ENCODE measurements at regions not wholly inside any gene's neighbourhood (a gene's known extent, or its start where the extent isn't known, plus 50 kb on each side); places are given as distances from the start of the nearest gene placed in this dataset.

DNA sequence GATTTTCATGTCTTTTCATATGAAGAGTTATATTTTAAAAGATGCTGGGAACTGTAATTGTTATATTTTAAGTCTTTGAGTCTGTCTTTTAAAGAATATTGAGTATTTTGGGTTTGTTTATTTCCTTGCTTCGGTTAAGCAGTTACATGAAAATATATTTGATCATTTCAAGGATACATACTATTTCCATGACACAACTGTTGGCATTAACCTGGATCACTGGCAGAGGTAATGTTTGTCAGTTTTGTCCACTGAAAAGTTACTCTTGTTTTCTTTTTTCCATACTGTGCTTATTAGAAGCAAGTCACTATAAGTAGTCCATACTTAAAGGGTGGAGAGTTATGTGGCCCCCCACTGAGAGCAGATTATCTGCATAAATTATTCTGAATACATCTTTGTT lies 1142.0 kb upstream of the TMEFF2 start:
- no peak for DNase-seq

DNA sequence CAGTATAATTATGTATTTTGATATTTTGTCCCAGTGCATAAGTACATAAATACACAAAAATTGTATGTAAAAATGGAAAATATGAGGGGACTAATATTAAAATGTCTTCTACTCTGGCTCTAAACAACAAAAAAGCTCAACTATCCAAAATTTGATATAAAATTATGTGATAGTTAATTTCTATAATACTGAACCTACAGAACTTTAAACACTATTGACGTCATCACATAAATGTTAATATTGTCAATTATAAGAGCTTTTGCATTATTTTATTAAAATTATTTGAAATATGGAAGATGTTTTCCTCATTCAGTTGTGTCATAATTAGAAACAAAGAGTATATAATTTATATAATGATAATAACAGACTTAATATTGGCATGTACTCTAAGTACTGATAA lies 1139.7 kb upstream of the TMEFF2 start:
- DNase-seq = no peak

GRCh38 chr2:193333539-193333938 lies 1138.8 kb upstream of the TMEFF2 start:
- no peak for DNase-seq

GRCh38 chr2:193332941-193333340 lies 1138.2 kb upstream of the TMEFF2 start:
- no peak for DNase-seq

DNA sequence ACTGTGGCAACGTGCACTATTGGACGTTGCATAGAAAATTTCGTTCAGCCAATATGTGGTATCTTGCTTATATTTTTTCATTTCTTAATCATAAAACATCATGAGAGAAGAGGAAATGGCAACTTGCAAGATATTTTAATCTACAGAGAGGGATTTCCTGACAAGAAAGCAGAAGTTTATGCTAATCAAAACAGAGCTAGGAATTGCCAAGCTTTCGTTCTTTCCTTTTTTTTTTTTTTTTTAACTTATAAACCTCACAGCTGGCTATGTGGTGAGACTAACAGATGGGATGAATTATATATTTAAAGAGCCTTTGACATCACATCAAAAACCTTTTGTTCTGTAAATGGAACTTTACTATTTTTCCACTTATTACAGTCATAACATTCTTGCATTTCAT lies 1136.9 kb upstream of the TMEFF2 start:
- DNase-seq = no peak

- no peak for DNase-seq
Measured at GRCh38 chr2:193326296-193326695, 1131.6 kb upstream of the TMEFF2 start.

DNA sequence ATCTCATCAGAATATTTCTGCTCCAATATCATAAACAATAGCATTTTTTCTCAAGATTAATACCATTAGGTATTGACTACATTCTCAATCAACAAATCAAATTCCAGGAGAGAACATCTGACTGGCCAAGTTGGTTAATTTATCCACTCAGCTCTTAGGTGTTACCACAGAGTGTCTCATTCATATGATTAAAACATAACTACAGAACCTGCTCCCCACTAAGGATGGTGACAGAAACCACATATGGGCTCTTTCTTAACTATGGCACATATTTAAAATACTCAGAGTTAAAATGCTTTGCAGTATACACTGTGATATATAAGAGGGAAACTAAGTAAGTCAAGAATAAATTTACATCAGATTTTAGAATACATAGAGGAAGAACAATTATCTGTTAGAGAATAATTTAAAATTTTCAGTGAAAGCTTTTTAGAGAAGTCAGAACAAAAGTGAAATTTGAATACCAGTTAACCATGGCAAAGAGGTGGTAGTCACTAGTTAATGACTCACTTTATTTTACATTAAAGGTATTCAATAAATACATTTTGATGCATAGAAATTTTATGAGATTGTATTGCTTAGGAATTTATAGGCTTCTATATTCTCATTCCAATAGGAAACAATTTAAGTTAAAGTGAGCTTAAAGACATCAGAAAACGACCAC lies 1120.8 kb upstream of the TMEFF2 start:
- no peak for DNase-seq

GRCh38 chr2:193303464-193303863 lies 1108.7 kb upstream of the TMEFF2 start:
- DNase-seq = no peak

DNA sequence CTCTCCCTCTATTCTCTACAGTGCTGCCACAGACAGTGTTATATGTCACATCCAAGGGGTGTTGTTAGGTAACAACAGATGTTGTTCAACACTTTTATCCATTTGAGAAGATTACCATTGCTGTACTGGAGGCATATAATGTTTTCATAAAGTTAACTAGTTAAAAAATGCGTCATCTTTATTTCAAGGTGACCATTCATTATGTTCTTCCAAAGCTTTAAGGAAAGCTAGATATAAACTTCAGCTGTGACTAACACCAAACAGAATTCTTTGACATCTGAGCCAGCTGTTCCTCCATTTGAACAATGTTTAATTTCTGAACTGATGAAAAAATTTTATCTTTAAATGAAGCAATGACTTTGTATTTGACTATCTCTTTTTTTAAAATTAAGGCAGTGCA lies 1099.6 kb upstream of the TMEFF2 start:
- DNase-seq = no peak

GRCh38 chr2:193279361-193279760 lies 1084.6 kb upstream of the TMEFF2 start:
- DNase-seq = no peak

DNA sequence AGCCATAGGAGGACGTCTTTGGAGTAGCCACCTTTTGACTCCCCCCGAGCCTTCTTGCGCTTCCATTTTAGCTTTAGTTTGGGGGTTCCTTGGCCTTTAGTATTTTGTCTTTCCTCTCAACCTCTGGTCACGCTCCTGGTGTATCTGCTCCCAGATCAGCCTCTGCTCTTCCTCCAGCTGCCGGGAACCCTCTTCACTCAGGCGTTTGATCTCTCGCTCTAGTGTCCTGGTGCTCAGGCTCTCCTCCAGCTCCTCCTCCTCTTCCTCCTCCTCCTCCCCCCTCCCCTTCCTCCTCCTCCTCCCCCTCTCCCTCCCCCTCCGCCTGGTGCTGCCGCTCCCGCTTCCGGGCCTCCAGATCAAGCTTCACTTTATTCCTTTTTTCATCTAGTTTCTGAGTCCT lies 1082.3 kb upstream of the TMEFF2 start:
- no peak for DNase-seq

DNA sequence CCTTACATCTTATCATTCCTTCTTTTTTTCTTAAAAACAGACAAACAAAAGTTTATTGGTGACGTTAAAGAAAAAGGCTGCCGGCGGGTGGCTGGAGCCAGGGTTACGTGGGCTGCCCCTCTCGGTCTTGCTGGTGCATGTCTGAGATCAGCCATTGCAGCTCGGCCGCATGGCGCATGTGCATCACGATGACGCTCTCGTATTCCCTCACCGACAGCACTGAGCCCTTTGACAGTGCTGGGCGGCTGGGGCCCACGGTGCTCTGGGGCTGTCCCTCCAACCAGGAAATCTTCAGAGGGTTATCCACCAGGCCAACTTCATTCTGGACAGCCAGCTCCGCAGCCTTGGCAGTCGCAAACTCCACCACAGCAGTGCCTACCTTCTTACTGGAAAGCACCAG lies 1081.8 kb upstream of the TMEFF2 start:
- no peak for DNase-seq

DNA sequence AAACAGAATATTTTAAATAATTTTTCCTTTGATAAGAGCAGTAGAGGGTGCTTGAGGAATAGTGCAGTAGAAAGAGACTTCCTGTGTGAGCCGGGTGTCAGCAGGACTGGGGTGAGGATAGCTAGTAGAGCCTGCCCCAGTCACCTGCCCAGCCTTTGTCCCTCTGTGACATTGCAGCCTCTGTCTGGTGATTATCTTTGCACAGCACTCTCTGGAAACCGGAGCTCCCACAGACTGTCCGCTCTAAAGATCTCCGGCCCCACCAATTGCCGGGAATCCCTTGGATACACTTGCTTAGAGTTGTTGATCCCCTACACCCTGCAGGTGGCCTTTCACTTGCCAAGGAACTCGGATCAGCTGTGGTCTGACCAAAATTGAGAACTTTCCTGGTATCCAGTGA lies 1081.3 kb upstream of the TMEFF2 start:
- DNase-seq = no peak

DNA sequence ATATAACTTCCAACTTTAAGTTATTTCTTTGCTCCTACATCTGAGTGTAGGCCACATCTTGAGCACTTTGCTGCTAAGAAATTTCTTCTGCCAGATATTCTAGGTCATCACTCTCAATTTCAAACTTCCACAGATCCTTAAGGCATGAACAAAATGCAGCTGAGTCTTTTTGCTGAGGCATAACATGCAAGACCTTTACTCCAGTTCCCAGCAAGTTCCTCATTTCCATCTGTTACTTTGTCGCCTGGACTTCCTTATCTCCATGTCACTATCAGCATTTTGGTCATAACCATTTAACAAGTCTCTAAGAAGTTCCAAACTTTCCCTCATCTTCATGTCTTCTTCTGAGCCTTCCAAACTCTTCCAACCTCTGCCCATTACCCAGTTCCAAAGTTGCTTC lies 1077.3 kb upstream of the TMEFF2 start:
- DNase-seq = no peak

DNA sequence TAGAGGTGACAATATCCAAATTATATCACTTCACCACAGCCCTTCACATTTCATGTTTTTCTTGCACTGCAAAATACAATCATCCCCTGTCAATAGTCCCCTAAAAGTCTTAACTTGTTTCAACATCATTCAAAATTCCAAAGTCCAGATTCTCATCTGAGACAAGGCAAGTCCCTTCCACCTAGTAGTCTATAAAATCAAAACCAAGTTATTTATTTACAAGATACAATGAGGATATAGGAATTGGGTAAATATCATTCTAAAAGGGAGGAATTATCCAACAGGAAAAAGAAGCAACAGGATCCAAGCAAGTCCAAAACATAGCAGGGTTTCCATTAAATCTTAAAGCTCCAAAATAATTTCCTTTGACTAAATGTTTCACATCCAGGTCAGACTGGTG lies 1076.1 kb upstream of the TMEFF2 start:
- DNase-seq = no peak

DNA sequence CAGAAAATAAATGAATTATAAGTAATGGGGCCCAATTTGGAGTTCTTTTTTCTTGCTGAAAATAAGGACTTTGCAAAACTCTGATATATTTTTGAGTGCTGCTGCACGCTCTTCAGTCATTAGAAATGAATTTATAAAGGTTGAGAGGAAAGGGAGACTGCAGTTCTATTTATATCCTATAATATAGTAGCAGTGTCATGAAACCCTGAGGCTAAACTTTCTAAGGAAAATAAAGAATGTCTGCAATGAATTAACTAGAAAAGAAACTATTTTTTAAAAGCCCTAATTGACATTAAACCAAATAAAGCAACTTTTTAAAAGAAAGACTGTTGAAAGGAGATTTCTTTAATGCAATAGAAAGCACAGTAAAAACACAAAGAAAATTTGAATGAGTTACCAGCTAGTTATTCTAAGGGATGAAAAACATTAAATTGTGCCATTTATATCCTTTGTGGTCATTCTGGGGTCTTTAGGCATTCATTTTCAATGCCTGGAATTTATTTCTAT lies 1072.8 kb upstream of the TMEFF2 start:
- no peak for DNase-seq

DNA sequence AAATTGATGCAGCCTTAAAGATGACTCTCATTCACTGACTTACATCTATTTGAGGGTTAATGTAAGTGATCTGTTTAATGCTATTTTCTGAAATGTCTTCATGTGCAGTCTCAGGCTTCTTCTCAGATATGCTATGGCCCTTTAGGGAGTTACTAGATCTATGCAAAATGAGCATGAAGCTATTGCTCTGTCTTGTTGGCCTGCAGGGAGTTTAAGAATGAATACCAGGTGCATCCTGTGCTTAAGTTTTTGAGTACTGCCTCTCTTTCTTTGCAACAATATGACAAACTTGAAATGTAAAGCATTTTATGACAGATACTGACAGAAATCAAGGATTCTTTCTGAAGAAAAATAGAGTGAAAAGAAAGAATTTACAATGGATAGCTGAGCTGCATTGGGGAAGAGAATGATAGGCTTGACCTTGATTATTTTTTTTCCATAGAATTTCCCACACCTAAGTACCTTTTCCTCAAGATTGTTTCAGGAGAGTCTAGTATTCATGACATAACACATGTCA lies 1058.3 kb upstream of the TMEFF2 start:
- DNase-seq = no peak

DNA sequence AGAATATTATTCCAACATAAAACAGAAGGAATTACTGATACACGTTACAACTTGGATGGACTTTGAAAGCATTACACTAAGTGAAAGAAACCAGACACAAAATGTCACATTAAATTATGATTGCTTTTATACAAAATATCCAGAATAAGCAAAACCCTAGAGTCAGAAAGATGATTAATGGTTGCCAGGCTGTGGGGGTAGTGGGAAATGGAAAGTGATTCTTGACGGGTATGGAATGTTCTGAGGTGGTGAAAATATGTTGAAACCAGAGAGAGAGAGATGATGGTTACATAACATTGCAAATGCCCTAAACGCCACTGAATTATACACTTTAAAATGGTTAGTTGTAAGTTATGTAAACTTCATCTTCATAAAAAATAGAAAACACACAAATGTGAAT lies 1057.2 kb upstream of the TMEFF2 start:
- DNase-seq = no peak

DNA sequence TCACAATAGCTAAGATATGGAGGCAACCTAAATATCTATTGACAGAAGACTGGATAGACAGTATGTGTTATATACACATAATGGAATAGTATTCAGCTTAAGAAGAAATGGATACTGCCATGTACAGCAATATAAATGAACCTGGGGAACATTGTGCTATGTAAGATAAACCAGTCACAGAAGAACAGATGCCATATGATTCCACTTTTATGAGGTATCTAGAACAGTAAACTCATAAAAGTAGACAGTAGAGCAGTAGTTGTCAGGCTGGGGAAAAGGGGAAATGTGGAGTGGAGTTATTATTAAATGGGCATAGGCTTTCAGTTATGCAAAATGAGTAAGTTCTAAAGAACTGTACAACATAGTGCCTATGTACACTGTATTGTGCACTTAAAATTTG lies 1055.7 kb upstream of the TMEFF2 start:
- no peak for DNase-seq

DNA sequence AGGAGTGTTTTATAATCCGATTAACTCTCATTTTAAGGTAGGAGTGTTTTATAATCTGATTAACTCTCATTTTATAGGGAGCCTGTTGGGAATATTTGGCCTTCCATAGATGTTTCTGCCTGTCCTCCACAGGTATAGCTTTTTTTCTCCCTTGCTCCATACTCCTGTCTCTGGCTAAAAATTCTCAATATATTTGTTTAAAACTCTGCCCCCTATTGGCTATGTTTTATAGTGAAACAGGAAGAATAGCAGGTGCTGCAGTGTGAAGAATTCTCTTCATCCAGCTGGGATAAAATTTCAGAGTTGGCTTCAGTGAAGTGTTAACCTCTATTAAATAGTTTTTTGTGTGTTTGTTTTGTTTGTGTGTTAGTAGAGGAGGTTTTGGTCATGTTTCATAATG lies 1046.0 kb upstream of the TMEFF2 start:
- no peak for DNase-seq

GRCh38 chr2:193231634-193232033 lies 1036.9 kb upstream of the TMEFF2 start:
- no peak for DNase-seq

DNA sequence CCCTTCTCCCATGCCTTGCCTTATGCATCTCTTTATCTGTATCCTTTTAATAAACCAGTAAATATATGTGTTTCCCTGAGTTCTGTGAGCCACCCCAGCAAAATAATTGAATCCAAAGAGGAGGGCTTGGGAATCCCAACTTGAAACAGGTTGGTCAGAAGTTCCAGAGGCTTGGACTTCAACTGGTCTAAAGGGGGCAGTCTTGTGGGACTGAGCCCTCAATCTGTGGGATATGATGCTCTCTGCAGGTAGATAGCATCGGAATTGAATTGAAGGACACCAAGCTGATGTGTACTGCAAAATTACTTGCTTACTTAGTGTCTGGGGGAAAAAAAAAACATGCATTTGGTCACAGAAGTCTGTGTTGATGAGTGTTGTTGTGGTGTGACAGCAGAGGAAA lies 1033.5 kb upstream of the TMEFF2 start:
- DNase-seq = no peak

GRCh38 chr2:193222454-193222853 lies 1027.7 kb upstream of the TMEFF2 start:
- DNase-seq = no peak

GRCh38 chr2:193219413-193219812 lies 1024.7 kb upstream of the TMEFF2 start:
- no peak for DNase-seq

- DNase-seq = no peak
Measured at GRCh38 chr2:193201583-193201982, 1006.9 kb upstream of the TMEFF2 start.
